GM12891 (cell line): ENCODE measurements at regions not wholly inside any gene's neighbourhood (a gene's known extent, or its start where the extent isn't known, plus 50 kb on each side); places are given as distances from the start of the nearest gene placed in this dataset.

ENCODE experiments used
- DNase-seq: peaks from one replicate; pipeline ENCODE4 v3.0.0; 2011; ENCODE audit warnings: low spot score; ENCODE audit not compliant: insufficient read length
- FAIRE-seq: peaks from 2 replicates; lab custom pipeline; 2011; peaks lifted over from hg19 to GRCh38; lab: Jason Lieb, UNC
- PAX5 ChIP-seq: IDR thresholded peaks from 2 replicates; pipeline ENCODE4 v1.6.1; 2011; ENCODE audit warnings: low read length, moderate library complexity, mild to moderate bottlenecking; ENCODE audit not compliant: insufficient read depth, severe bottlenecking
- POLR2A ChIP-seq: IDR thresholded peaks from 2 replicates; pipeline ENCODE4 v1.6.1; 2011; ENCODE audit warnings: low read depth, low read length, control low read depth
- POLR2AphosphoS5 ChIP-seq: IDR thresholded peaks from 2 replicates; pipeline ENCODE4 v1.6.1; 2011; ENCODE audit warnings: low read depth, low read length, control low read depth
- POU2F2 ChIP-seq: IDR thresholded peaks from 2 replicates; pipeline ENCODE4 v1.6.1; 2011; ENCODE audit warnings: low read depth, mild to moderate bottlenecking, control low read depth, low read length, moderate library complexity
- SPI1 ChIP-seq: IDR thresholded peaks from 2 replicates; pipeline ENCODE4 v1.6.1; 2011; ENCODE audit warnings: low read depth, low read length, control low read depth
- TAF1 ChIP-seq: IDR thresholded peaks from 2 replicates; pipeline ENCODE4 v1.6.1; 2011; ENCODE audit warnings: low read depth, low read length, control low read depth

GRCh38 chr12:84653482-84653881, 259.1 kb downstream of the SLC6A15 start:
- DNase-seq (no peak), FAIRE-seq (no peak)
- no peak for TF ChIP-seq PAX5
- TF ChIP-seq POLR2A, result no peak
- no peak for TF ChIP-seq POLR2AphosphoS5
- TF ChIP-seq SPI1, result no peak
- no peak for TF ChIP-seq TAF1
- no peak for TF ChIP-seq POU2F2

- no peak for DNase-seq
- FAIRE-seq, result no peak
- no peak for TF ChIP-seq TAF1
- no peak for TF ChIP-seq POU2F2
- TF ChIP-seq PAX5, result no peak
- no peak for TF ChIP-seq POLR2AphosphoS5
- no peak for TF ChIP-seq POLR2A
- TF ChIP-seq SPI1, result no peak
These were observed 264.2 kb downstream of the SLC6A15 start for GRCh38 chr12:84648425-84648824.

- TF ChIP-seq POLR2AphosphoS5 (no peak), PAX5 (no peak)
- FAIRE-seq (no peak), DNase-seq (no peak)
These were observed 267.7 kb downstream of the SLC6A15 start for GRCh38 chr12:84644908-84645307.

GRCh38 chr12:84643993-84644392, 268.6 kb downstream of the SLC6A15 start:
- FAIRE-seq, result no peak
- TF ChIP-seq PAX5, result no peak
- TF ChIP-seq TAF1, result no peak
- TF ChIP-seq SPI1, result no peak
- no peak for TF ChIP-seq POLR2A
- TF ChIP-seq POU2F2, result no peak
- DNase-seq, result no peak

- DNase-seq (no peak), FAIRE-seq (no peak)
- TF ChIP-seq TAF1 (no peak), POLR2AphosphoS5 (no peak), POLR2A (no peak), POU2F2 (no peak), SPI1 (no peak), PAX5 (no peak)
These were observed 270.6 kb downstream of the SLC6A15 start for GRCh38 chr12:84641940-84642545.

GRCh38 chr12:84638811-84639368, 273.7 kb downstream of the SLC6A15 start:
- no peak for FAIRE-seq

GRCh38 chr12:84637926-84638325, 274.7 kb downstream of the SLC6A15 start:
- no peak for DNase-seq
- no peak for FAIRE-seq

More at GRCh38 chr12:84638811-84639368, 273.7 kb downstream of the SLC6A15 start:
- no peak for DNase-seq
- TF ChIP-seq SPI1, result no peak
- no peak for TF ChIP-seq TAF1

GRCh38 chr12:84636801-84637290, 275.8 kb downstream of the SLC6A15 start:
- TF ChIP-seq POU2F2 (no peak), TAF1 (no peak), SPI1 (no peak), POLR2A (no peak), PAX5 (no peak), POLR2AphosphoS5 (no peak)
- DNase-seq, result no peak
- FAIRE-seq, result no peak

More at GRCh38 chr12:84637926-84638325, 274.7 kb downstream of the SLC6A15 start:
- TF ChIP-seq SPI1 (no peak), POU2F2 (no peak), PAX5 (no peak), POLR2AphosphoS5 (no peak), POLR2A (no peak), TAF1 (no peak)

- no peak for TF ChIP-seq TAF1
- no peak for TF ChIP-seq SPI1
- TF ChIP-seq POLR2A, result no peak
- no peak for TF ChIP-seq POU2F2
- TF ChIP-seq PAX5, result no peak
- TF ChIP-seq POLR2AphosphoS5, result no peak
- no peak for DNase-seq
- no peak for FAIRE-seq
These were observed 278.1 kb downstream of the SLC6A15 start for GRCh38 chr12:84634526-84634925.

- no peak for TF ChIP-seq SPI1
- no peak for TF ChIP-seq POU2F2
- TF ChIP-seq POLR2A, result no peak
- TF ChIP-seq PAX5, result no peak
- no peak for TF ChIP-seq POLR2AphosphoS5
- TF ChIP-seq TAF1, result no peak
- DNase-seq (no peak), FAIRE-seq (no peak)
These were observed 280.0 kb downstream of the SLC6A15 start for GRCh38 chr12:84632556-84632955.
